ENCODE measurements at regions not wholly inside any gene's neighbourhood (a gene's known extent, or its start where the extent isn't known, plus 50 kb on each side); places are given as distances from the start of the nearest gene placed in this dataset.

- DNase-seq, result no peak
- in situ Hi-C loops (cut with HindIII; ENCODE audit: low pct_ligation_motif_present, low pct_unique_long_range_greater_than_20kb, low sequenced_read_pairs), result no loop called here
These were observed 63.6 kb downstream of the PCDH7 start for GRCh38 chr4:30783751-30784150.

DNA sequence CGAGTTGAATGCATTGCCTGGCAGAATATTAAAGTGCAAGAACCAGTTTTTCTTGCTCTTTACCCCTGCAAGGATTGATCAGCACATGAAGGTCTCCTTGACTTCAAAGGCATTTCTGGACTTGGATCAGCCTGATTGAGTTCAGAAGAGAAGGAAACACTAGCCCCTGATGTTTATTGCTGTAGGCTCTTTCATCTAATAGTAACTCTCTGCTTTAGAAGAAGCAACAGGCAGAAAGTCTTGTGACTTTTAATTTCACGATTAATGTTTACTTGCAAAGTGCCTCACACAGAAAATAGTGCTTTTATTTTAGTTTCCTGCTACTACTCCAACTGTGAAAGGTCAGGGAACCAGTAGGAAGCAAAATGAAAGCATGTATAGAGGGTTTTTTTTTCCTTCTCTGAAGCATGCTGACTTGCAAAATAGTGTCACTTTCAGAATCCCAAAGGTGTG, 69.1 kb downstream of the PCDH7 start:
- in situ Hi-C loops (cut with HindIII; ENCODE audit: low pct_ligation_motif_present, low pct_unique_long_range_greater_than_20kb, low sequenced_read_pairs), result no loop called here
- no peak for DNase-seq

DNA sequence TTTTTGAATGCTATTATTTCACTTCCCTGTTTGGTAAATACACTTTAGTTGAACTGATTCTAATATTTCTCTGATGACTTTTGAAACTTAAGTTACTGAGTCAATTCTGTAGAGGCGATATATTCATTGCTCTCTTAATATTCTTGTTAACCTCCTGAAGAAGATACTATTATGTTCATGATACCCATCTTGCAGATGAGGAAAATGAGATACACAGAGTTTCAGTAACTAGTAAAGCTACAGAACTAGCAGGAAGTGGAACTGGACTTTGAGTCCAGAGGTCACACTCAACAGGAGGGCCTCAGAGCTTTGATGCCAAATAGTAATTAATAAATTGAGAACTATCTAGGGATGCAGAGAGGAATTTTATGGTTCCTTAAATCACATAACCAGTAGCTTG, 70.0 kb downstream of the PCDH7 start:
- in situ Hi-C loops (cut with HindIII; ENCODE audit: low pct_ligation_motif_present, low pct_unique_long_range_greater_than_20kb, low sequenced_read_pairs), result no loop called here
- no peak for DNase-seq

DNA sequence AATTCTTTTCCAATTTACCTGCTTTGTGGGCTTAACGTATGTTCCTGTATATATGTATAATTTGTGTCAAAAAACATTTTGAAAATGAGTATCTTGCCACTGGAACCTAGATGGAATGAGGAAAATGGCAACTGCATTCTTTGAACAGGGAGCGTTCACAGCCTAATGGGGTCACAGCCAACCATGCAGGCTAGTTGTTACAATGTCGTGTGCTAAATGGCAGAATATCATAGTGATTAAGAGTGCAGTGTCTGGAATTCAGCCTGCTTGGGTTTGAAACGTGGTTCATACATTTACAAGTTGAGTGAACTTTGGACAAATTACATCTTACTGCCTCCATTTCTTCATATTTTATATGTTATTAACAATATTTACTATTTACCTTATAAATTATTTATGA, 70.8 kb downstream of the PCDH7 start:
- no peak for DNase-seq
- in situ Hi-C loops (cut with HindIII; ENCODE audit: low pct_ligation_motif_present, low pct_unique_long_range_greater_than_20kb, low sequenced_read_pairs), result no loop called here

- in situ Hi-C loops (cut with HindIII; ENCODE audit: low pct_ligation_motif_present, low pct_unique_long_range_greater_than_20kb, low sequenced_read_pairs), result no loop called here
- DNase-seq, result no peak
These were observed 72.4 kb downstream of the PCDH7 start for GRCh38 chr4:30792601-30793000.

DNA sequence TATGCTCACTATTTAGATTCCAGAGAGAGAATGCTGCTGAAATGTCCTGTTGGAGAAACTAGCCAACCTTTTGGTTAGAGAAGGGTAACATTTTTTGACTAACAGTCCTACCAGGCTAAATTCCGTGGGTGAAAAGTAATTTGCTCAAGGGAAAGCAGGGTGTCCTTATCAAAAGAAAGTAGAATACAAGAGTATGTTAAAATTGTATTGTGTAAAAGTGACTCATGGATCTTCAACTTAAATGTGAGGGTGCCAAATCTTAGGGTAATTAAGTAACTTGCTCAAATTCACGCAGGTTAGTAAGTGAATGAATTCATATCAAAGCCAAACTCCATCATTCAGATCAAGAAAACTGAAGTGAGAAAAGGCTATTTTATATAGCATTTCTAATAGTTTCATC, 81.7 kb downstream of the PCDH7 start:
- in situ Hi-C loops (cut with HindIII; ENCODE audit: low pct_ligation_motif_present, low pct_unique_long_range_greater_than_20kb, low sequenced_read_pairs), result no loop called here
- no peak for DNase-seq

- in situ Hi-C loops (cut with HindIII; ENCODE audit: low pct_ligation_motif_present, low pct_unique_long_range_greater_than_20kb, low sequenced_read_pairs), result no loop called here
- DNase-seq, result no peak
These were observed 82.6 kb downstream of the PCDH7 start for GRCh38 chr4:30802622-30803323.

DNA sequence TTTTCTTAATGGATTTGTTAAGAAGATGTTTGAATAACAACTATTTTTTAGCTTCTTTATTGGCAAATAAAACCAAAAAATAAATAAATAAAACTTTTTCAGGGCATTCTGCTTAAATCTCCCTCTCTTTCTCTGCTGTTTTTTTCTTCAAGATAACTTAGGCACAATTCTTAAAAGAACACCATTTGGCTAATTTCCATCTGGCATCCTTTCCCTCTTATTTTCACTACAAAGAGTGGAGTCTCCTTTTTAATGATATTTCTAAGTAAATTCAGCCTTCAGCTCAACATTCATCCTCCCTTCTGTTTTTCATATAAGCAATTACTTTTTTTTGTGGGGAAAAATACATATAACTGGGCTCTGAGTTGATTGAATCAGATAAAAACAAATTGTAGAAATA, 88.1 kb downstream of the PCDH7 start:
- DNase-seq, result no peak
- in situ Hi-C loops (cut with HindIII; ENCODE audit: low pct_ligation_motif_present, low pct_unique_long_range_greater_than_20kb, low sequenced_read_pairs), result no loop called here

- no peak for DNase-seq
- in situ Hi-C loops (cut with HindIII; ENCODE audit: low pct_ligation_motif_present, low pct_unique_long_range_greater_than_20kb, low sequenced_read_pairs), result no loop called here
These were observed 91.1 kb downstream of the PCDH7 start for GRCh38 chr4:30811296-30811695.

DNA sequence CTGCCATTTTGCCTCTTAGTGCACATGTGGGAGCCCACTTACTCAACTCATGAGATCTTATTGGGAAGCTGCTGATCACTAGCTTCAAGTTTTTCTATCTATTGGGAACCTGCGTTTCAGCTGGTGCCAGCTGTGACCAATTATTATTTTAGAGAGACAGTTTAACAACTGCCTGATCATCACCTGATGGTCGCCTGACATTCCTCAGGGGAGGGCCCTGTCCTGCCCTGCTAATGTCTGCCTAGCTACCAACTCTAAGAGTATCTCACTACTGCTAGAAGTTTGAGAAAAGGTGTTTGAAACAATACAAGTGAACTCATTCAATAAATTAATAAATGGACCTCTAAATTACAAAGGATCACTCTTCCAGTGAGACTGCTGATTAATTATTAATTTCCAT, 95.5 kb downstream of the PCDH7 start:
- DNase-seq, result no peak
- in situ Hi-C loops (cut with HindIII; ENCODE audit: low pct_ligation_motif_present, low pct_unique_long_range_greater_than_20kb, low sequenced_read_pairs), result no loop called here

DNA sequence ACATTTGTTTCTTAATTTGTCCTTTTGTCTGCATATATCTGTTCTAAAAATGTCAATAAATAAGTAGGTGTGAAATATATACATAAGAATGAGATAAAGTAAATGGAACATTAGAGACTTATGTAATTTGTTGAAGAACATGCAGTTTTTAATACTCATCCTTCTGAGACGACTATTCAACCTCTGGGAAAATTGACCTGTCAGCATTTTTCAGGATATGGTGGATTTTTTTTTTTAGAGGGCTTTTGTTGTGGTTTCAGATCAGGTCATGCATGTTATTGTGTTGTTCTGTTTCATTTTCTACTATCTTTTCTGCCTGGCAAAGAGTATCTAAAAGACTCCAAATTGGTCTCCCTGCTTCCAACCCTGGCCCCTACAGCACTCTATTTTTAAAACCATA, 97.3 kb downstream of the PCDH7 start:
- no peak for DNase-seq
- in situ Hi-C loops (cut with HindIII; ENCODE audit: low pct_ligation_motif_present, low pct_unique_long_range_greater_than_20kb, low sequenced_read_pairs), result no loop called here

GRCh38 chr4:30818541-30818940, 98.4 kb downstream of the PCDH7 start:
- in situ Hi-C loops (cut with HindIII; ENCODE audit: low pct_ligation_motif_present, low pct_unique_long_range_greater_than_20kb, low sequenced_read_pairs), result no loop called here

GRCh38 chr4:30821275-30821674, 101.1 kb downstream of the PCDH7 start:
- in situ Hi-C loops (cut with HindIII; ENCODE audit: low pct_ligation_motif_present, low pct_unique_long_range_greater_than_20kb, low sequenced_read_pairs), result no loop called here
- DNase-seq, result no peak

More at GRCh38 chr4:30818541-30818940, 98.4 kb downstream of the PCDH7 start:
- DNase-seq, result no peak

GRCh38 chr4:30821859-30822612, 101.9 kb downstream of the PCDH7 start:
- DNase-seq, result no peak
- in situ Hi-C loops (cut with HindIII; ENCODE audit: low pct_ligation_motif_present, low pct_unique_long_range_greater_than_20kb, low sequenced_read_pairs), result no loop called here

DNA sequence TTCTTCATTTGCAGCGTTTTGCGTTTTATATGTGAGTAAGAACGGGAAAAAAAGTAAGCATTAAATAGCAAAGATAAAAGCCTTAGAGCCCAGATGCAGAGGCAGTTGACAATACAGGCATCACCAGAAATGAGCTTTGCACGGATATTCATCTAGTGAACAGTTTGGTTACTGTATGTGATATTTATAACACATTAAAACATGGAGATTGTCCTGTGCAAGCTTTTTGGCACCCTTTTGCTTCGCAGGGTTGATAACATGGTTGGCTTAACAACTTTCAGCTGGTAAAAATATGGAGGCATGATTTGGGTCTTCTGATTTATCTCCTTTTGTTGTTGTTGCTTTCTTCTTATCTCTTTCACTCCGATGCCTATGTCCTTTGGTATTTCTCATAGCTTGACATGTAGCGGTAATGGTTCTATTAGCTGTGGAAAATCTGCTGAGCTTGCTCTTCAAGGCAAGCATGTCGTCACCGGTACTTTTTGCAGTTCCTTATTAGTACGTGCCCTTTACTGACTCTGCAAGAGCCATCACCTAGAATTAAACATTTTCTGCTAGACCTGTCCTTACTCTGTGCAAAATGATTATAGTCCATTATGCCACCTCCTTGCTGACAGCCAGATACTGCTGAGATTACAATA, 102.9 kb downstream of the PCDH7 start:
- in situ Hi-C loops (cut with HindIII; ENCODE audit: low pct_ligation_motif_present, low pct_unique_long_range_greater_than_20kb, low sequenced_read_pairs), result no loop called here

GRCh38 chr4:30825008-30825770, 105.0 kb downstream of the PCDH7 start:
- no peak for DNase-seq
- in situ Hi-C loops (cut with HindIII; ENCODE audit: low pct_ligation_motif_present, low pct_unique_long_range_greater_than_20kb, low sequenced_read_pairs), result no loop called here

More for the DNA sequence above, 102.9 kb downstream of the PCDH7 start:
- no peak for DNase-seq

DNA sequence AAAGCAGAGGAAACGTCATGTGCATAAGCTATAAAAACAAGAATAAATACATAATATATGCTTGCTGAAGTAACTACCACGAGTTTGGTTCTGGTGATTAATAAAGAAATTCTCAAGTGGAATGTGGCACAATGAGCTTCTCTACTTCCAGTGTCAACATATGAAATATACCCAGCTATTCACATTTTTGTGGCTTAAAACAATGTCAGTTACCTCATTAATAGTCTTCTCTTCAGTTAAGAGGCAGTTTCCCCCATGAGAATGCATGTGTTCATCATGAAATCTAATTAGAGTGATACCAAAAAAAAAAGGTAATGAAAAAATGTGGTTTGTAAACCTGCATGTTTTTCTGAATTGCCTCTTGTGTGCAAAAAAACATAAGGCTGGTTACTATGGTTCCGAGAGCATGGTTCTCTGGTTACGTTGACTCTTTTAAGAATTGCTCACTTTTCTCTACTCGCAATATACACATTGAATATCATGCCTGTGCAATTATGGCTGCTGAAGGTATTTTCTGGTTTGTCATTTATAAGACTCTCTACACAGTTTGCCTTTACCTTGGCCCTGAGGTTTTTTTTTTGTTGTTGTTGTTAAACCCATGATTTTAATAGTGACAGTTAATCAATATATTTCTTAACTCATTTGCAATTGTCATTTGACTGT, 108.2 kb downstream of the PCDH7 start:
- no peak for DNase-seq
- in situ Hi-C loops (cut with HindIII; ENCODE audit: low pct_ligation_motif_present, low pct_unique_long_range_greater_than_20kb, low sequenced_read_pairs), result no loop called here

DNA sequence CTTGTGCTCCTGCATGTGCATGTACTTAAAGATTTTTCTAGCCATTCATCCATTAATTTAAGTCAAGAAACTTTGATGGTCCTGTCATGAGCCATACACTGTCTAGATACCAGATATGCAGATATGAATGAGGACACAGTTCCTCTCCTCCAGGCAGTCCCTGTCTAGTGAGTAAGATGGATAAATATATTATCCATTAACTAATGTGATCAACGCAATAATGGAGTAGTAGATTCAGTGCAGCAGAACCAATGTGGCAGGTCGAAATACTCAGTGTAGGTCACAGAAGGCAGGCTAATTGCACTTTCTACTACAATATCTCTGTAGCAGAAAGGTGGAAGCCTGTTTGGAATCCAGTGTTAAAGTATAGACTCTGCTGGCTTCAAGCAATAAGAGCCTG, 112.5 kb downstream of the PCDH7 start:
- peak; percentile 2 for DNase-seq
- in situ Hi-C loops (cut with HindIII; ENCODE audit: low pct_ligation_motif_present, low pct_unique_long_range_greater_than_20kb, low sequenced_read_pairs), result no loop called here
